ENCODE measurements at regions not wholly inside any gene's neighbourhood (a gene's known extent, or its start where the extent isn't known, plus 50 kb on each side); places are given as distances from the start of the nearest gene placed in this dataset.

DNA sequence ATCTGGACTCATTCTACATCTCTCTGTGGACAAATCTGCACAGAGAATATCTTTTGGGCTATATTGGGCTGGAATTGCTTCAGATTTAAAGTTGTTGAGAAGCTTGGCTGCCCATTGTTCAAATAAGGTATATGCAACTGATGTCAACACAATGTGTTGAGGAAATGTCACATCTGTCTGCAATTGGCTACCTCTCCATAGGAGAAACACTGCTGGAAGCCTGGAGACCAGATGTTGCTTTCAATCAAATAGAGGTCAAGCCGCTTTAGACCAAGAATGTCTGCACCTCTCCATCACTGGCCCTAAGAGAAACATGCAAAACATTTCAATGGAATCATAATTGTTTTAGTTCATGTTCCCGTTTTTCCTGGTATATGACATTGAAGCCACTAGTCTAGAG lies 720.2 kb downstream of the SLC4A3 start:
- H3K4me3 ChIP-seq (ENCODE audit: low read depth, low read length), result no peak overlapping the region
- TF ChIP-seq, protein P1, sequence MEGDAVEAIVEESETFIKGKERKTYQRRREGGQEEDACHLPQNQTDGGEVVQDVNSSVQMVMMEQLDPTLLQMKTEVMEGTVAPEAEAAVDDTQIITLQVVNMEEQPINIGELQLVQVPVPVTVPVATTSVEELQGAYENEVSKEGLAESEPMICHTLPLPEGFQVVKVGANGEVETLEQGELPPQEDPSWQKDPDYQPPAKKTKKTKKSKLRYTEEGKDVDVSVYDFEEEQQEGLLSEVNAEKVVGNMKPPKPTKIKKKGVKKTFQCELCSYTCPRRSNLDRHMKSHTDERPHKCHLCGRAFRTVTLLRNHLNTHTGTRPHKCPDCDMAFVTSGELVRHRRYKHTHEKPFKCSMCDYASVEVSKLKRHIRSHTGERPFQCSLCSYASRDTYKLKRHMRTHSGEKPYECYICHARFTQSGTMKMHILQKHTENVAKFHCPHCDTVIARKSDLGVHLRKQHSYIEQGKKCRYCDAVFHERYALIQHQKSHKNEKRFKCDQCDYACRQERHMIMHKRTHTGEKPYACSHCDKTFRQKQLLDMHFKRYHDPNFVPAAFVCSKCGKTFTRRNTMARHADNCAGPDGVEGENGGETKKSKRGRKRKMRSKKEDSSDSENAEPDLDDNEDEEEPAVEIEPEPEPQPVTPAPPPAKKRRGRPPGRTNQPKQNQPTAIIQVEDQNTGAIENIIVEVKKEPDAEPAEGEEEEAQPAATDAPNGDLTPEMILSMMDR (IDR thresholded peaks at IDR 0.05; ENCODE audit: control insufficient read depth, extremely low read depth, insufficient read depth), result no peak
- no peak for DNase-seq (ENCODE audit: low read depth)

DNA sequence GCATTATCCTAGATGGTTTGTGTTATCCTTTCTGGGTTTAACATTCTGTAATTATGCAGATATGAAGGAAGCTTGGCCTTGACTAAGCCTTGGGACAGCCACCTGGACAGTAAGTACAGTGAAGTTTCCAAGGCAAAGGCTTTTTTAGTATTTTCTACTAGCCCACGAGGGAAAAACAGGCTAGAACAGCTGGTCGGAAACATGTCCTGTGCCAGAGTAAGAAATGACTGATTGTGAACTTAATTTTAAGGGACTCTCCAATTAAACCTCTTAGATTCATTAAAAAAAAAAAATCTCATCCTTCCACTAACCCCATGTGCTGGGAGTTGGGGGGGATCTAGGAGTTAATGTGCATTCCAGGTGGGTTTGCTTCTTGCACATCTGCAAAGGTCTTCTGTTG lies 720.8 kb downstream of the SLC4A3 start:
- DNase-seq (ENCODE audit: low read depth), result no peak
- TF ChIP-seq, protein P1 (IDR thresholded peaks at IDR 0.05; ENCODE audit: control insufficient read depth, extremely low read depth, insufficient read depth), result no peak
- H3K4me3 ChIP-seq (ENCODE audit: low read depth, low read length), result no peak overlapping the region

GRCh38 chr2:220353897-220354296 lies 726.5 kb downstream of the SLC4A3 start:
- no peak for DNase-seq (ENCODE audit: low read depth)
- no peak overlapping the region for H3K4me3 ChIP-seq (ENCODE audit: low read depth, low read length)
- TF ChIP-seq, protein P1 (IDR thresholded peaks at IDR 0.05; ENCODE audit: control insufficient read depth, extremely low read depth, insufficient read depth), result no peak

- DNase-seq (ENCODE audit: low read depth), result no peak
- H3K4me3 ChIP-seq (ENCODE audit: low read depth, low read length), result no peak overlapping the region
- TF ChIP-seq, protein P1 (IDR thresholded peaks at IDR 0.05; ENCODE audit: control insufficient read depth, extremely low read depth, insufficient read depth), result no peak
Measured at GRCh38 chr2:220356076-220356475, 728.6 kb downstream of the SLC4A3 start.

GRCh38 chr2:220365023-220365422 lies 737.6 kb downstream of the SLC4A3 start:
- no peak for DNase-seq (ENCODE audit: low read depth)
- TF ChIP-seq, protein P1 (IDR thresholded peaks at IDR 0.05; ENCODE audit: control insufficient read depth, extremely low read depth, insufficient read depth), result no peak
- H3K4me3 ChIP-seq (ENCODE audit: low read depth, low read length), result no peak overlapping the region

DNA sequence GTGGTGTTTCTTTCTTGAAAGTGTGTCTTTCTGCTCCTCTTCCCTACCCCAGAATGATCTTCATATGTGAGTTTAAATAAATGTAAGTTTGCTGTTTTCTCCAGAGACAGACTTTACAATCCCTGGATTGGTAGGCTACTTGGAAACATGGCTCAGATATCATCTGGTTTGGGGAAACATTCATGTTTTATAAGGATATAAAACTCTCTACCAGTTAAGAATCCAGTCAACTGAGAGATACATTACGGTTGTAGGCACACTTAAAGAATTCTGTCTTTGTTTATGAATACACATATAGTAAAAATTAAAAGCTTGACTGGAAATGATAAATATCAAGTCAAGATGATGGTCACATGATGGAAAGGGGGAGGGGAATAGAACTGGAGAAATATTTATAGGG lies 739.3 kb downstream of the SLC4A3 start:
- no peak for DNase-seq (ENCODE audit: low read depth)
- TF ChIP-seq, protein P1 (IDR thresholded peaks at IDR 0.05; ENCODE audit: control insufficient read depth, extremely low read depth, insufficient read depth), result no peak
- no peak overlapping the region for H3K4me3 ChIP-seq (ENCODE audit: low read depth, low read length)

GRCh38 chr2:220370764-220371163 lies 743.3 kb downstream of the SLC4A3 start:
- H3K4me3 ChIP-seq (ENCODE audit: low read depth, low read length), result no peak overlapping the region
- DNase-seq (ENCODE audit: low read depth), result no peak
- TF ChIP-seq, protein P1 (IDR thresholded peaks at IDR 0.05; ENCODE audit: control insufficient read depth, extremely low read depth, insufficient read depth), result no peak

Data from LNCaP clone FGC (cell line).